SW 1271 (cell line): ENCODE measurements at regions not wholly inside any gene's neighbourhood (a gene's known extent, or its start where the extent isn't known, plus 50 kb on each side); places are given as distances from the start of the nearest gene placed in this dataset.

ENCODE experiments used
- DNase-seq, 2 experiments: peaks; one replicate each; lab custom pipeline; 2025; lab: John Stamatoyannopoulos, UW

GRCh38 chr15:97026781-97027180, 696.3 kb downstream of the NR2F2 start:
- peak; percentile 12 to 15 for DNase-seq

GRCh38 chr15:97027772-97028171, 697.3 kb downstream of the NR2F2 start:
- no peak for DNase-seq

GRCh38 chr15:97030251-97030650, 699.8 kb downstream of the NR2F2 start:
- no peak for DNase-seq

GRCh38 chr15:97036301-97036700, 705.8 kb downstream of the NR2F2 start:
- DNase-seq: peak in 1 of 2 experiments; percentile 7

GRCh38 chr15:97037080-97037479, 706.6 kb downstream of the NR2F2 start:
- DNase-seq: no peak

- DNase-seq: no peak
Measured at GRCh38 chr15:97045666-97046421, 715.3 kb downstream of the NR2F2 start.

- no peak for DNase-seq
Measured at GRCh38 chr15:97052513-97052912, 722.0 kb downstream of the NR2F2 start.

GRCh38 chr15:97053635-97054034, 723.1 kb downstream of the NR2F2 start:
- no peak for DNase-seq

GRCh38 chr15:97057503-97057902, 727.0 kb downstream of the NR2F2 start:
- no peak for DNase-seq

GRCh38 chr15:97059281-97059680, 728.8 kb downstream of the NR2F2 start:
- no peak for DNase-seq

GRCh38 chr15:97061392-97061791, 730.9 kb downstream of the NR2F2 start:
- DNase-seq: no peak

GRCh38 chr15:97071668-97072067, 741.2 kb downstream of the NR2F2 start:
- no peak for DNase-seq

- no peak for DNase-seq
Measured at GRCh38 chr15:97072545-97072944, 742.0 kb downstream of the NR2F2 start.

- no peak for DNase-seq
Measured at GRCh38 chr15:97076011-97076410, 745.5 kb downstream of the NR2F2 start.

GRCh38 chr15:97077975-97078374, 747.5 kb downstream of the NR2F2 start:
- no peak for DNase-seq

- no peak for DNase-seq
Measured at GRCh38 chr15:97078591-97078990, 748.1 kb downstream of the NR2F2 start.

GRCh38 chr15:97081666-97082226, 751.2 kb downstream of the NR2F2 start:
- DNase-seq: no peak

- DNase-seq: no peak
Measured at GRCh38 chr15:97082830-97083229, 752.3 kb downstream of the NR2F2 start.

GRCh38 chr15:97084650-97085049, 754.1 kb downstream of the NR2F2 start:
- peak in 1 of 2 experiments; percentile 28 for DNase-seq

- no peak for DNase-seq
Measured at GRCh38 chr15:97085731-97086130, 755.2 kb downstream of the NR2F2 start.

- DNase-seq: peak; percentile 11 to 80
Measured at GRCh38 chr15:97087006-97087741, 756.7 kb downstream of the NR2F2 start.

GRCh38 chr15:97091093-97091492, 760.6 kb downstream of the NR2F2 start:
- no peak for DNase-seq

GRCh38 chr15:97092656-97093055, 762.2 kb downstream of the NR2F2 start:
- no peak for DNase-seq
